Embryonic facial prominence (tissue), 1 donor: ENCODE measurements at regions not wholly inside any gene's neighbourhood (a gene's known extent, or its start where the extent isn't known, plus 50 kb on each side); places are given as distances from the start of the nearest gene placed in this dataset.

Experiments used
- DNase-seq: peaks from one replicate; pipeline ENCODE4 v3.0.0-alpha.2; 2016; ENCODE audit errors: extremely low spot score

DNA sequence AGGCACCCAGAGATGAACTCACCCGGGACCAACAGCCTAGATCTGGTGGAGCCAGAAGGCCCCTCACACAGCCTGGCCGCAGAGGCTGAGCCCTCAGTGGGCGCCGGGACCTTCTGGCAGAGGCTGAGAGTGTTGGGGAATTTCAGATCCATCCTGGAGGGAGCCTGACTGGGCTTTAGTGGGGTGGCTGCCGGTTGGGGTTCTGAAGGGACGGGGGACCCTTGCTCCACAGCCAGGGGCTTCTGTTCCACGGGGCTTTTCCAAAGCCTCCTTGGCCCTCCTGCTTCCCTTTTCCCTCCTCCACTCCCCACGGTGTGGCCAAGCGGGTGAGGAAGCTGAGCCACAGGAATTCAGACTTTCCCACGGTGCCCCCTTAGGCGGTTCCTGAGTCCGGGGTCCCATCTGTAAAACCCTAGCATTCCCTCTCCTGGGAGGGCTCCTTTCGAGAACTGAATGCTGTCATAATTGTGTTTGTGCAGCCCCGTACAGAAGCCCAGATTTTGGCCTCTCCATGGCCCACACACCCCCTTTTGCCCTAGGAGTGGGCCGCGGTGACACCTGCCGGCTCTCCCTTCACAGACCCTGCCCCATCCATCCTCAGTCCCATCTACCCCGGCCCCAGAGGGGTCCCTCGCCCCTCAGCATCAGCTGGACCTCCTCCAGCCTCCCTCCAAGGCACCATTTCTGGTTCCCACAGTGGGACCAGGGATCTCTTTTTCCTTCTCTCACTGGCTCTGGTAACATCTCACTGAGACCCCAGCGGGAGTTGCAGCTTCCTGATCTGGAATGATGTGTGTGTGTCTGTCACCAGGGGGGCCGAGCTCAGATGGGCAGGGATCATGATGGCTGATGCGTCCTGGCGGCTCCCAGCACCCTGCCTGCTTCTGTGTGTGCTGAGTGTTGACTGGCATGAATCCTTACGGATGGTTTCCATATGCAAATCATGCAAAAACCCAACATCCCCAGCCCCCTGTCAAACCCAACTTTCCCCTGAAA is 1048.4 kb downstream of the TBC1D22A start:
- DNase-seq = no peak

DNA sequence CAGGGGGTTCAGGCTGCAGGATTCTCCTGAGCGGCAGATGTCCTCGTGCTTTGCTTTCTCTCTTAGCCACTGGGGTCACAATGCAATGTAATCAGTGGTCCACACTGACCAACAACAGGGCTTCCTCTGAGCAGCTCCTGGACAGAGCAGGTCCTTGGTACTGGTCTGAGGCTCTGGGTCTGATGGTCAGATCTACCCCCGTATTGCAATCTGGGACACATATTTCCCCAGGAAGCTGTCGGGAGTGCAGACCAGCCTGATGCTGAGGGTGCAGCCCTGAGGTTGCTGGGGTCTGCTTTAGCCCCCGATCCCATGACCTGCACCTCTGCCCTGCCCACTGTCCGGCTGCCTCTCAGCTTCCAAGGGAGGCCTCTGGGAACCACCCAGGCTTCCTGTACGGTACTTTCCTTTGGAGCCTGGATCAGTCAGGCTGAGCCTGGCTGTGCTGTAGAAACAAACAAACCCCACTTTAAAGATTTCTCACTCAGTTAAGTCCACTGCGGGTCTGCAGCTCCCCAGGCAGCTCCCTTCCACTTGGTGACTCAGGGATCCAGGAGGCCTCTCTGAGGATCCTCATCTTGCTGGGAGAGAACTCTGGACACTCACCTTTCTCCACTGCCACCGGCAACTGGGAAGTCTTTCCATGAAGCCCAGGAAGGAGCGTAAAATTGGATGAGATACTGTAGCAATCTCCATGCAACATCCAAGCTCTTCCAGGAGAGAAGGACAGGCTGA is 1046.6 kb downstream of the TBC1D22A start:
- no peak for DNase-seq

DNA sequence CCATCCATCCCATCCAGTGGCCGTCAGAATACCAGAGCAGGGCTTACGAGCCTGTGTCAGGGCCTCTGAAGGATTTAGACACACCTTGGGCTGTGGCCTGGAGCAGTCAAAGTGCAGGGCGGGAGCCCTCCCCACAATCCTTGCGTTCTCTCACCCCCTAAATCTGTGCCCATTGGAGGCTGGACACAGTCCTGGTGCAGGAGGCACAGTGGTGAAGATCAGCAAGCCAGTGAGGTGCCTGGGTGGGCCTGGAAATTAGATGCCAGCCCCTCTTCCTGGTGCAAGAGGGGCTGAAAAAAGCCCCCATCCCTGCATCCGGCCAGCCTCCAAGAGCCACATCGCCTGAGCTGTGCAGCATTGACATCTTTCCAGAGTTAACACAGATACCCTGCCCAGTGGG is 1045.8 kb downstream of the TBC1D22A start:
- no peak for DNase-seq

DNA sequence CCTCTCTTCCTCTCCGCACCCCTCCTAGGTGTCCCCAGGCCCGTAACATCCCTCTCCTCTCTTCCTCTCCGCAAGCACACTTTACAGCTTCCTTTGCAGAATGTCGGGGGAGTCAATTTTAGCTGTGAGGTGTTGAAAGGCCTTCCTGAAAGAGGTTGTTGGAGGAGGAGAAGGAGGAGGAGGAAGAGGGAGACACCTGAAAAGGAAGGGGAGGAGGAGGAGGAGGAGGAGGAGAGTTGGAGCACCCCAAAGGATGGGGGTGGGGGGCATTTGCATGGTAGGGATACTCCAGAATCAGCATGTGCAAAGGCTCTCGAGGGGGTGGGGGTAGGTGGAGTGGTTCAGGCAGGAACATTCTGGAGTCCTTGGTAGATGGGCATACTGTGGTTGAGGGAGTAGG is 1045.1 kb downstream of the TBC1D22A start:
- no peak for DNase-seq

DNA sequence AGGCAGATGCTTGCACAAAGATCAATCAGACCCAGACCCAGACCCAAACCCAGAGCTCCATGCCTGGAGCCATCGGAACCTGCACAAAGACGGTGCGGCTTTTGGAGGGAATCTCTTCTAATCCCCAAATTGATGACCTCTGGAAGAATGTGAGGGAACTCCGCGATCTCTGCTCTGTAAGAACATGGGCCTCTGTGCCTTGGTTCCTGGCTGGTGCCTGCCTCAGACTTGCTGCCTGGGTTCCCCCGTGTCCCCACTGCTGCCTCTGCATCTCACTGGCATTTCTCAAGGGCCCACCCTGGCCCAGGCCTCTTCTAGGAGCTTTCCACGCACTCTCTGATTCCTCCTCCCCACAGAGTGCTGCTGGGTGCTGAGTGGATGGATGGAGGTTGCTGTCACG is 1044.4 kb downstream of the TBC1D22A start:
- no peak for DNase-seq

DNA sequence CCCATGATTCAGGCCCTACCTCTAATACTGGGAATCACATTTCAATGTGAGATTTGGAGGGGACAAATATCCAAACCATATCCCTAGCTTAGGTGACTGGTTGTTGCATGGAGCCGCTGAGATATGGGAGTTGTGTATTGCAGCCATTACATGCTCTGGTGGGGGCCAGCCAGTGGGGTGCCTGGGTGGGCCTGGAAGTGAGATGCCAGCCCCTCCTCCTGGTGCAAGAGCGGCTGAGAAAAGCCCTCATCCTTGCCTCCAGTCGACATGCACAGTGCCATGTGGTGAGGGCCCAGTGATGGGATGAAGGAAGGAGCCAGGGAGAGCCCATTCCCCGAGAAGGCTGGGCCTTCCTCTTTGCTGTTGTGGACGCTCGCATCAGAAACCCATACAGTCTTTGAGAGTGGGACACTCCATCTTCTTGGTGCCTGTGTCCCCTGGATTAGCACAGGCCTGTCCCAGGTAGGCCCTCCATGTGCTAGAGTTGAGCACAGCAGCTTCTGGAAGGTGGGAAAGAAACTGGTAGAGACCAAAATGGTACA is 1043.0 kb downstream of the TBC1D22A start:
- no peak for DNase-seq

DNA sequence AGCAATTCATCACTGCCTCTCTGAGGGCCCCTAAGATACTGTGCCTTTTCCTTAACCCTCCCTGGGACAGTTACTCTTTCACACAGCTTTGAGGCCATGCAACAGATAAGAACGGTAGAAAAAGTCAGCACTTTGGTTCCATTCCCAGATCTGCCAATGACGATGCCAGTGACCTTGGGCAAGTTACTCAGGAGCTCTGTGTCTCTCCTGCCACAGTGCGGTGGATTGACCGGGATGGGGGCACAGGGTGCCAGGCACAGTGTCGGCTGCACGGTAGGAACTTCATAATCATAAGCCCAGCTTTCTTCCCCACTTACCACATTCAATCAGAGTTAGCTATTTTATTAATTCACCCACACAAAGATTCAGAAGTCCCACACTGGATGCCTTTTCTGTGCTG is 1041.8 kb downstream of the TBC1D22A start:
- DNase-seq = no peak

DNA sequence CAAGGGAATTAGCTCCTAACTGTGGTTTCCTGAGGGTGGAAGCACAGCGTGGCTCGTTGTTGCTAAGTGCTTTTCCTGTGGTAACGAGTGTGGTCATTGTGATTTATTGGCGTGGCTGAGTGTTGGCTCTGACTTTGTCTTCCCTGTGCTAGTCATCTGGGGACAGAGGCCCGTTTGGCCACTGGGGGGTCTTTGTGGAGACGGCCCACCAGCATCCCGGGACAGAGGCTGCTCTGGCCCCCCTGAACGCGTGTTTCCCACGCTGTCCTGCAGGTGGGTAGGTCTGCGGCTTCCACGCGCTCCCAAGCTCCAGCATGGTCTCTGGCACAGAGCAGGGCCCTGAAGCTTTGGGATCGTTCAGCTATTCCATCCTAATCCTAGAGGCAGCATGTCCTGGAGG is 1040.0 kb downstream of the TBC1D22A start:
- no peak for DNase-seq

DNA sequence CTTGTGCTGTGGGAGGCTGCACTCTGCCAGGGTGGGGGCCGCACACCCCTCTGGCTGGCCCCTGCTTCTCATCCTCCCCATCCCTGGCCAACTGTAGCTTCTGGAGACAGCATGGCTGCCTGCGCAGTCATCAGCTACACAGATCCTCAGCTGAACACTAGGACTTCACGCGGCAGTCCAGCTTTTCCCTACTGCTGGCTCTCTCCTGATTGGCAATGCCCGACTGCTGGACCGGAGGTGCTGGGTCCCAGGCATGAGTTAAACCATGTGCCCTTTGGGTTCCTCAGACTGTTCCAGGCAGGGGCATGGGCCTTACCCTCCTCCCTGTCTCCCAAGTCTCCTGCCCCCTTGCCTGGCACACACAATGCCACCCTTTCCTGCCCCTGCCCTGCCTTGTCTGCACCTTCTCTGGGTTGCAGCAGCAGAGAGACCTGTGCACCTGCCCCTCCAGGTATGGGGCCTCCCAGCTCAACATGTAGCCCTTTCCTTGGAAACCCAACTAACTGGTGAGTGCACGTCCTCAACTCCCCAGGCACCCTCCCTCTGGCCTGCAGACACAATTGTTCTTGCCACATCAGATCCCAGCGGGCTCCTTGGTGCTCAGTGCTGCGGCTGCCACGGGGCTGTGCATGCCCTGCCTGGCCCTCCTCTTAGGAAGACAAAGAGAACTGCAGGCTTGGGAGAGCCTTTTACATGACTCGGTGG is 1039.2 kb downstream of the TBC1D22A start:
- DNase-seq = no peak

DNA sequence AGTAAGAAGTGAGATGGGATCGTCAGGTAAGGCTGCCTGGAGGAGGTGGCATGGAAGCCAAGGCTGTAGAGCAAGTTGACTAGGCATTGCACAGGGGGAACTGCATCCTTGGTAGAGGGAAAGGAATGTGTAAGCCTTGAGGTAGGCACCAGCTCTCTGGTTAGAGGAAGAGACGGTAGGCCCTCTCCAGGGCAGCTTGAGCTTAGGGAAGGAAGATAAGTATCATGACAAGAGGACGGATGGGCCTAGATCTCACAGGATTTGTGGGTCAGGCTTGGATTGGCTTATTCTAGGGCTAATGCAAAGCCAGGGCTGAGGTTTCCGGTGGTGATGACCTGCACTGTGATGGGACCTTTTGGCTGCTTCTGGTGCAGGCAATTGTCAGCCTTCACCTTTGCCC is 1035.8 kb downstream of the TBC1D22A start:
- DNase-seq = no peak

DNA sequence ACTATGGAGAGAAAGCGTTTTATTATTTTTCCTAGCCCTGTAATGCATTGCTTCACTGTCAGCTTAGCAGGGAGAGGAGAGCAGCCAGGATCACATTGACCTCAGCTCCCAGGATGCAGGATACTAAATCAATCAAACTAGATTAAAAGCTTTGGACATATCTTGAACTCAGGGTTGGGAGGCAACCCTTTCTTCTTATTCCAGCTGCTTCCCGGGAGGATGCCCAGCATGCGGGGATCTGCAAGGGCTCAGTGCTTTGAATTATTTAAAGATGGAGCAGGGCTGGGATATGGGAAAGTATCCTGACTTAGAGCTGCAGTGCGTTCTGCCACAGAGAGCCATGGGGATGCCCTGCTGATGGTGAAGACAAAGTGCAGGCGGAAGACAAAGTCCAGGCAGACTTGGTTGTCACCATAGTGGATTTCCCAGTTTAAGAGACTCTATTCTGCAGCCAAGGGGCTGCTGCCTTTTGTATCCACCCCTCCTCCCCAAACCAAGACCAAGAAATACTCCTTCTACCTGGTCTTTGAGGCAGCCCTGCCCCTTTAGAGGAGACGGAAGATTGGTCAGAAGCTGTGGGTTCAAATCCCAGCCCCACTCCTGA is 1035.0 kb downstream of the TBC1D22A start:
- DNase-seq = no peak

DNA sequence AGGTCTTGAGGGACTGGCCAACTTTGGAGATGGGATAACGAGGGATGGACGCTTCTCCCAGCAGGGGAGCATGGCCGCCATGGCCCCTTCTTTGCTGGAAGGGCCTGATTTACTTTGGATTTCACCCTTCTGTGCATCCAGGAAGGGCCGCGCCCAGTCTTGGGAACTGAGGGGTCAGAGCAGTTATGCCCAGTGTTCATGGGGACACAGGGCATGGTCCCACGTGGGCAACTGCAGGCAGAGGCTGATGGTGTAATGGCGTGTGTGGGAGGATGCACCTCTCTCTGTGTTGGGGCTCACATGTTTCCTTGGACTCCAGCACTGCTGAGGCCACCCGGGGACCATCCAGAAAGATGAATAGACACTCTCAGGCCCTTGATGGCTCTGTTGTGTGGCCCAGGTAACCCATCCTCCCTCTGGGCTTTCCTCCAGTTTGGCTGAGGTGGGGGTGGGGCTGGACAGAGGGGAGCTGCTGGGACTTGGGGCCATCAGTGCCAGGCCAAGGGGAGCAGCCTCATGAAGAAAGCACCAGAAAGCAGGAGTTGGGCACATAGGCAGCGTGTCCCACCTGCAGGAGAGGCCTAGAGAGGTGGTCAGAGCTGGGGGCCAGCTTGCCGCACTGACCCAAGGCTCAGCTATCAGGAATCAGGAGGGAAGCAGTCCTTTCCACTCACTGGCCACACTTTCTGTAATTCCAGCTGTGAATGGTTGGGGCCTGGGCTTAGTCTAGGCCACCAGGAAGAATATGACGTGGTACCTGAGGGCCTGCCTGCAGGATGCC is 1033.9 kb downstream of the TBC1D22A start:
- no peak for DNase-seq

DNA sequence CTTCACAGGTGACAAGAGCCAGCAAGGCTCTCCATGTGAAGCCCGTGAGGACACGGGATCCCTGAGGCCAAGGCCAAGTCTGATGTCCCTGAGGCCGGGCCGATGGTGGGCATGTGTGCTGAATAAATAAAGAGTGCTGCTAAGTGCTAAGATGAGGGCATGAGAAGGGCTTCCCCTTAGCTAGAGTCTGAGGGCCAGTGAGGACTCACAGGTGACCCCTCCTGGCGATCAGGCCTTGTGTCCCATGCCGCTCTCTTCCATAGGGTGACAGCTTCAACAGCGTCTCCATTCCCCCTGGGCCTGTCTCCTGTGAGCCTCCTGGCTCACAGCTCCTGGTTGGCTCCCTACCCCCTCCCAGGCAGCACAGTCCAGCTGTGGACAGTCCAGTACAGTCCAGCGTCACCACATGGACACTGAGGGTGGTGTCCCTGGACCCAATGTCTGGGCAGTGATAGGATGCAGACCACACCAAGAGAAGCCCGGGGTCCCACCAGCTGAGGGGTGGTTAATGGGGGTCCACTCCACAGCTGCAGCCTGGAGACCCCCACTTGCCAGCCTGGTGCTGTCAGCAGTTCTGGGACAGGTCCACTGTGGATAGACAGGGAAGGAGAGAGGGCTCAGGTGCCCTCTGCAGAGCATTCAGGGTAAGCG is 1033.2 kb downstream of the TBC1D22A start:
- no peak for DNase-seq

DNA sequence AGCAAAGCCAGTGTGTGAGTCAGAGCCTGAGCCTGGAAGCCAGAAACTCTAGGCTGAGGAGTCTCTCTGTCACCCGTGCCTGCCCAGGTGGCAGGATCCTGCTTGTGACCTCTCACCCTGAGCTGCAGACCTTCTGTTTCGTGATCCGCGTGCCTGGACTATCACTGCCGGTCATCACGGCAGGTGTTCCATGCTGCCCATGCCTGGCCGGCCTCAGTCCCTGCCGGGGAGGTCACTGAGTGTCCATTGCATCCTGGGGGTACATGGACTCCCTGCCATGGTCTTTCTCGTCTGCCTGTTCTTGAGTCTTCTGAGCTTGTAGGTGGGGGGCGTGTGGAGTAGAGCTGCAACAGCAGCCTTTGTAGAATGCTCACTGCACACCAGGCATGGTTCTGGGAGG is 1032.4 kb downstream of the TBC1D22A start:
- DNase-seq = no peak

DNA sequence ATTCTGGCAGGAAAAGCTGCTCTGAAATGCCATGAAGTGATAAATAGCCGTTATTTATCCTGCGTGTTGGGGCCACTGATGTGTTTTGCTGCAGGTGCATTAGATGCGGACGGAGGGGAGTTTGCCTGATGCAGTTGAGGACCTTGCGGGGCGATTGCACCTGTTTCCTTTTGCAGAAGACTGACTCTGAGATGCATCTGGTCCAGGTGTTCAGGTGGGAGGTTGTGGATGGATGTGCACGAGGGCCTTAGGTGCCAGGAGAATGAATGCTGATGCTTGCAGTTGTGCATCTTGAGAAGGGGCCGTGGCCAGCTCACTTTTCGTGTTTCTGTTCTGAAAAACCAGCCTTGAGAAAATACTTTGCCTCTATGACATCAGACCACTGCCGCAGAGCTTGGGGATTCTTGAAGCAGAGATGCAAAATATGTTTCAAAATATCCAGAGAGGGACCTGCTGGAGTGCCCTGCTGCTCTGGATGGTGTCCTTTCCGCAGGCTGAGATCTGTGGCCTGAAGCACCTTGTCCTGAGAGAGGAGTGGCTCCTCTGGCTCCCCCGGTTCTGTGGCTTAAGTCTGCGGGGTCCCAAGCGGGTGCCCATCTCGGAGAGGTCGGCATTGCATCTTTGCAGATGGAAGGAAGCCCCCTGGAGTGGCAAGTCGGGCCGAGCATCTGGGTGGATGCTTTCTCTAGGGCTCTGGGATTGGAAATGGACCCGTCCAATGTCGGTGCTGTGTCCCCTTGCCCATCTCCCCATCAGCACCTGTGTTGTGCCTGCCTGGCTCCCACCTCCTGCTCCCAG is 1031.1 kb downstream of the TBC1D22A start:
- no peak for DNase-seq

DNA sequence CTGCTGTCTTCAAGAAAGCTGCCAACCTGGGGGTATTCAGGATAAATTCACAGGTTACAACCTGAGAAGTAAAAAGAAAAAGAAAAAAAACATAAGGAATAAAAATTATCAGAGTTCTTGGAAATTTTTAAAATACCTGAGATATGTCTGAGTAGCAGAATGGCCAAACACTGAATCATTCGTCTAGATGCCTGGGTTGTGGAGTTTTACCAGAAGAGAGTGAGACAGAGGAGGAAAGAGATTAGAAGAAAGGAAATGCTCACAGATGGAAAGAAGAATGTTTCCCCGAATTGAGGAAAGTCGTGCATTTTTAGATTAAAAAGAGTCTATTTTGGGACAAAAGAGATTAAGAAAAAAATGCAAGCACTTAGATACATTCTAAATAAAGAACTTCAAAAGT is 1026.7 kb downstream of the TBC1D22A start:
- no peak for DNase-seq

DNA sequence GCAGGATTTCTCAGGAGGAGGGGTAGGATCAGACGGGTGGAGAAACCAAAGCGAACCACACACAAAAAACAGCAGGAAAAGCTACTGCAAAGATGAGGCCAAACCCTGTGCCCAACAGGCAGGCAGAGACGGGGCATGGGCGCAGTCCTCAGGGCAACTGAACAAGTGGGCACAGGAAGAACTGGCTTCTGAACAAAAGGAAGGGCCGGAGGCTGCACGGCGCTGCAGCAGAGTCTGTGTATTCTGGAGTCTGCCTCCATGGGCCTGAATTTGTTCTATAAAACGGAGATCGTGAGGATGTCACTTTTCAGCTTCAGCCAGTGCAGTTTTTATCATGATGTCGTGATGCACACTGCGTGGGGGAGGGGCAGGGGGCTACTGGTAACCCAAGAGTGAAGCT is 1026.0 kb downstream of the TBC1D22A start:
- DNase-seq = no peak

DNA sequence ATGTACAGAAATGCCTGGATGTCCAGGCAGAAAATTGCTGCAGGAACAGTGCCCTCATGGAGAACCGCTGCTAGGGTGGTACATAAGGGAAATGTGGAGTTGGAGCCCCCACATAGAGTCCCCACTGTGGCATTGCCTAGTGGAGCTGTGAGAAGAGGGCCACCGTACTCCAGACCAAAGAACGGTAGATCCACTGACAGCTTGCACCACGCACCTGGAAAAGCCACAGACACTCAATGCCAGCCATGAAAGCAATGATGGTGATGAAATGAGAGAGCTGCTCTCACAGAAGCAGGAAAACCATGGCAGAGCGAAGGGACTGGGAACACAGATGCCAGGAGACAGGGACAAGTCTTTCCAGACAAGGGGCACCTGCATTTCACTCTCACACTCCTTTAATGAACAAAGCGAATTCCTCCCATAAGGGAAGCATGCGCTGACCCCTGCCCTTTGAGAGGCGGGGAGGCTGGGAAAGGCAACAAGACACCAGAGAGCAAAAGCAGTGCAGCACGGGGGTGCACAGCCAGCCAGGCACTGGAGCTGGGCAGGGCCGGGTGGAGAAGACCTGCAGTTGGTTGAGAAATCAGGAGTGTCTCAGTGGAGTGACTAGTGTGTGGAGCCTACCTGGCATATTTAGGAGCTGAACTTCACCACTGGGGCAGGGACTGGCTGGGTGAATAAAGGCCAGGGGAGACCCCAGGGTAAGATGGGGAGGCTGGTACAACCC is 1025.2 kb downstream of the TBC1D22A start:
- DNase-seq = no peak
